ENCODE measurements at regions not wholly inside any gene's neighbourhood (a gene's known extent, or its start where the extent isn't known, plus 50 kb on each side); places are given as distances from the start of the nearest gene placed in this dataset.
"Not testable (repeated sequence)": the region's sequence is repeated elsewhere in the genome, so short reads cannot be mapped to it uniquely, and the experiment has no call there.

- not testable (repeated sequence) for TF ChIP-seq CTCF (IDR thresholded peaks at IDR 0.05; ENCODE audit: insufficient read depth, low read length); POLR2AphosphoS5 (IDR thresholded peaks at IDR 0.05; ENCODE audit: low read depth); REST (IDR thresholded peaks at IDR 0.05; ENCODE audit: insufficient replicate concordance, low read depth); GABPA (IDR thresholded peaks at IDR 0.05; ENCODE audit: low read depth)
These were observed 512.8 kb downstream of the FOXD4L5 start for GRCh38 chr9:64772123-64772736.
